ENCODE measurements at regions not wholly inside any gene's neighbourhood (a gene's known extent, or its start where the extent isn't known, plus 50 kb on each side); places are given as distances from the start of the nearest gene placed in this dataset.
"Not testable (repeated sequence)": the region's sequence is repeated elsewhere in the genome, so short reads cannot be mapped to it uniquely, and the experiment has no call there.

GRCh38 chr6:58290177-58290576 is 972.7 kb downstream of the PRIM2 start:
- no peak overlapping the region for H3K4me3 ChIP-seq
- intact Hi-C loops (cut with micrococcal nuclease; ENCODE audit: unreplicated experiment): no loop called here
- in situ Hi-C loops (cut with MboI): no loop called here
- no peak overlapping the region for H3K9ac ChIP-seq (ENCODE audit: control insufficient read depth, insufficient read depth, low read length)
- SMC1A ChIA-PET (ENCODE audit: uncharacterized antibody, unreplicated experiment): no interaction called here
- H2AFZ ChIP-seq (ENCODE audit: control insufficient read depth, low read depth, low read length): no peak overlapping the region
- no TSS peak for BruUV-seq (replicated peaks)
- no peaks in the 10 kb centered on the region for H3K9me3 ChIP-seq (replicated peaks; ENCODE audit: control insufficient read depth, insufficient read depth, low read length)
- no peaks in the 10 kb centered on the region for H3K79me2 ChIP-seq (ENCODE audit: control insufficient read depth, insufficient read depth, low read length)
- DNase-seq (ENCODE audit: low read depth, low spot score): no peak
- H3K27me3 ChIP-seq (replicated peaks in 1 of 2; ENCODE audit: control insufficient read depth in 2 of 2, insufficient read depth in 2 of 2, low read length in 1 of 2): no peaks in the 10 kb centered on the region
- H3K4me1 ChIP-seq (ENCODE audit: control insufficient read depth, insufficient read depth, low read length): no peaks in the 10 kb centered on the region
- no peak overlapping the region for H3K4me2 ChIP-seq (ENCODE audit: control insufficient read depth, insufficient read depth)
- POLR2A ChIA-PET: no interaction called here
- H3K27ac ChIP-seq (ENCODE audit: control insufficient read depth, insufficient read depth): no peak overlapping the region
- TF ChIP-seq ZSCAN29 (IDR thresholded peaks at IDR 0.05) (no peak), CREB1 (IDR thresholded peaks at IDR 0.05; ENCODE audit: low read depth) (no peak)
- no peaks in the 10 kb centered on the region for H4K20me1 ChIP-seq (ENCODE audit: control insufficient read depth, insufficient read depth)
- FAIRE-seq: no peak
- RAD21 ChIA-PET (ENCODE audit: unreplicated experiment): no interaction called here
- no peak for ATAC-seq
- CTCF ChIA-PET: no interaction called here
- H3K36me3 ChIP-seq (ENCODE audit: control insufficient read depth in 2 of 2, insufficient read depth in 2 of 2, low read length in 1 of 2): no peaks in the 10 kb centered on the region

- H4K20me1 ChIP-seq (ENCODE audit: control insufficient read depth, insufficient read depth); SMC1A ChIA-PET (ENCODE audit: uncharacterized antibody, unreplicated experiment); CTCF ChIA-PET; H3K27me3 ChIP-seq (replicated peaks in 1 of 2; ENCODE audit: control insufficient read depth in 2 of 2, insufficient read depth in 2 of 2, low read length in 1 of 2); H2AFZ ChIP-seq (ENCODE audit: control insufficient read depth, low read depth, low read length); H3K4me1 ChIP-seq (ENCODE audit: control insufficient read depth, insufficient read depth, low read length); H3K4me3 ChIP-seq; FAIRE-seq; BruUV-seq (replicated peaks); H3K4me2 ChIP-seq (ENCODE audit: control insufficient read depth, insufficient read depth); RAD21 ChIA-PET (ENCODE audit: unreplicated experiment); POLR2A ChIA-PET; H3K9ac ChIP-seq (ENCODE audit: control insufficient read depth, insufficient read depth, low read length); in situ Hi-C loops (cut with MboI); H3K79me2 ChIP-seq (ENCODE audit: control insufficient read depth, insufficient read depth, low read length); DNase-seq (ENCODE audit: low read depth, low spot score); ATAC-seq; intact Hi-C loops (cut with micrococcal nuclease; ENCODE audit: unreplicated experiment); H3K27ac ChIP-seq (ENCODE audit: control insufficient read depth, insufficient read depth); H3K36me3 ChIP-seq (ENCODE audit: control insufficient read depth in 2 of 2, insufficient read depth in 2 of 2, low read length in 1 of 2); H3K9me3 ChIP-seq (replicated peaks; ENCODE audit: control insufficient read depth, insufficient read depth, low read length): not testable (repeated sequence)
- WGBS (ENCODE audit: insufficient coverage, insufficient replicate concordance, low lambda C conversion rate, missing lambda C conversion rate): 0% methylated on average over 1 of the region's 1 CpG
These were observed 973.9 kb downstream of the PRIM2 start for GRCh38 chr6:58291319-58291718.

GRCh38 chr6:58307901-58308300 is 990.5 kb downstream of the PRIM2 start:
- ATAC-seq; in situ Hi-C loops (cut with MboI); H3K36me3 ChIP-seq (ENCODE audit: control insufficient read depth in 2 of 2, insufficient read depth in 2 of 2, low read length in 1 of 2); H2AFZ ChIP-seq (ENCODE audit: control insufficient read depth, low read depth, low read length); H3K4me3 ChIP-seq; H3K9ac ChIP-seq (ENCODE audit: control insufficient read depth, insufficient read depth, low read length); H3K27me3 ChIP-seq (replicated peaks in 1 of 2; ENCODE audit: control insufficient read depth in 2 of 2, insufficient read depth in 2 of 2, low read length in 1 of 2); H3K79me2 ChIP-seq (ENCODE audit: control insufficient read depth, insufficient read depth, low read length); POLR2A ChIA-PET; SMC1A ChIA-PET (ENCODE audit: uncharacterized antibody, unreplicated experiment); BruUV-seq (replicated peaks); intact Hi-C loops (cut with micrococcal nuclease; ENCODE audit: unreplicated experiment); H4K20me1 ChIP-seq (ENCODE audit: control insufficient read depth, insufficient read depth); RAD21 ChIA-PET (ENCODE audit: unreplicated experiment); DNase-seq (ENCODE audit: low read depth, low spot score); H3K4me1 ChIP-seq (ENCODE audit: control insufficient read depth, insufficient read depth, low read length); H3K4me2 ChIP-seq (ENCODE audit: control insufficient read depth, insufficient read depth); H3K9me3 ChIP-seq (replicated peaks; ENCODE audit: control insufficient read depth, insufficient read depth, low read length); CTCF ChIA-PET; H3K27ac ChIP-seq (ENCODE audit: control insufficient read depth, insufficient read depth): not testable (repeated sequence)
- peak; percentile 13 for FAIRE-seq

- H3K36me3 ChIP-seq (ENCODE audit: control insufficient read depth in 2 of 2, insufficient read depth in 2 of 2, low read length in 1 of 2); BruUV-seq (replicated peaks); H3K9me3 ChIP-seq (replicated peaks; ENCODE audit: control insufficient read depth, insufficient read depth, low read length); POLR2A ChIA-PET; H3K4me1 ChIP-seq (ENCODE audit: control insufficient read depth, insufficient read depth, low read length); H3K79me2 ChIP-seq (ENCODE audit: control insufficient read depth, insufficient read depth, low read length); RAD21 ChIA-PET (ENCODE audit: unreplicated experiment); DNase-seq (ENCODE audit: low read depth, low spot score); ATAC-seq; in situ Hi-C loops (cut with MboI); H3K4me3 ChIP-seq; intact Hi-C loops (cut with micrococcal nuclease; ENCODE audit: unreplicated experiment); H3K27ac ChIP-seq (ENCODE audit: control insufficient read depth, insufficient read depth); H4K20me1 ChIP-seq (ENCODE audit: control insufficient read depth, insufficient read depth); CTCF ChIA-PET; H2AFZ ChIP-seq (ENCODE audit: control insufficient read depth, low read depth, low read length); FAIRE-seq; SMC1A ChIA-PET (ENCODE audit: uncharacterized antibody, unreplicated experiment); H3K9ac ChIP-seq (ENCODE audit: control insufficient read depth, insufficient read depth, low read length); H3K4me2 ChIP-seq (ENCODE audit: control insufficient read depth, insufficient read depth); H3K27me3 ChIP-seq (replicated peaks in 1 of 2; ENCODE audit: control insufficient read depth in 2 of 2, insufficient read depth in 2 of 2, low read length in 1 of 2): not testable (repeated sequence)
These were observed 1014.7 kb downstream of the PRIM2 start for GRCh38 chr6:58332108-58332507.
